GM21360 (cell line): ENCODE measurements at regions not wholly inside any gene's neighbourhood (a gene's known extent, or its start where the extent isn't known, plus 50 kb on each side); places are given as distances from the start of the nearest gene placed in this dataset.
"Not testable (repeated sequence)": the region's sequence is repeated elsewhere in the genome, so short reads cannot be mapped to it uniquely, and the experiment has no call there.

ENCODE experiments used
- ATAC-seq: cut with Tn5 transposase; IDR thresholded peaks from one replicate; pipeline ENCODE4 v1.9.1; 2021; ENCODE audit warnings: mild to moderate bottlenecking, moderate library complexity; ENCODE audit not compliant: unreplicated experiment

DNA sequence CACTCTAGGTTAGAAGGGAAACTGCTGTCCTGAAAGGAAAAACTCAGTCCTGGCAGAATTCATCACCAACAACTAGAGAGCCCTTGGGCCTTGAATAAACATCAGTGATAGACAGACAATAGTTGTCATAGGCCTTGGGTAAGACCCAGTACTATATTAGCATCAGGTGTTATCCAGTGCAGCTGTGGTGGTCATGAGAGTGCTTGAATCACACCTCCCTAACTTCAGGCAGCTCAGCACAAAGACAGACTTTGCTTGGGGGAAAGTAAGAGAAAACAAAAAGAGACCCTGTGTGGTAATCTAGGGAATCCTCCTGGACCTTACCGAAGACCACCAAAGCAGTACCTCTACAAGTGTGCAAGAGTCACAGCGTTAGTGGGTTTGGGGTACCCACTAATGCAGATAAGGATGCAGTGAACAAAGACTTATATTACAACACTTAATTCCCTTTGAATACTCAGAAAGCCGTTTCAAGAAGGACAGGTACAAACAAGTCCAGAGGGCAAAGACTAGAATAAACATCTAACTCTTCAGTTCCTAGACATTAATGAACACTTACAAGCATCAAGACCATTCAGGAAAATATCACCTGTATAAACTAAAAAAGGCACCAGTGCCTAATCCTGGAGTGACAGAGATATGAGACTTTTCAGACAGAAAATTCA is 332.3 kb upstream of the EPHA3 start:
- ATAC-seq, result no peak

- ATAC-seq, result no peak
Measured at GRCh38 chr3:88779482-88779881, 327.9 kb upstream of the EPHA3 start.

- ATAC-seq, result no peak
Measured at GRCh38 chr3:88784925-88785324, 322.5 kb upstream of the EPHA3 start.

- ATAC-seq, result no peak
Measured at GRCh38 chr3:88785841-88786240, 321.6 kb upstream of the EPHA3 start.

DNA sequence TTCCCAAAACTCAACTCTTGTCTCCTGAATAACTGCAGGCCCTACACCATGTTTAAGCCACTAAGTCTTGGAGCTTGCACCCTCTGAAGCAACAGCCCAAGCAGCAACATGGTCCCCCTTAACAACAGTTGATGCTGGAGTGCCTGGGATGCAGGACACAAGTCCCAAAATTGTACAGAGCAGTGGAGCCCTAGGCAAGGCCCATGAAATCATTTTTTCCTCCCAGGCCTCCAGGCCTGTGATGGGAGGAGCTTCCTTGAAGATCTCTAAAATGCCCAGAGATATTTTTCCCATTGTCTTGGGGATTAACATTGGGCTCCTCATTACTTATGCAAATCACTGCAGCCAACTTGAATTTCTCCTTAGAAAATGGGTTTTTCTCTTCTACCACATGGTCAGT is 311.9 kb upstream of the EPHA3 start:
- no peak for ATAC-seq

DNA sequence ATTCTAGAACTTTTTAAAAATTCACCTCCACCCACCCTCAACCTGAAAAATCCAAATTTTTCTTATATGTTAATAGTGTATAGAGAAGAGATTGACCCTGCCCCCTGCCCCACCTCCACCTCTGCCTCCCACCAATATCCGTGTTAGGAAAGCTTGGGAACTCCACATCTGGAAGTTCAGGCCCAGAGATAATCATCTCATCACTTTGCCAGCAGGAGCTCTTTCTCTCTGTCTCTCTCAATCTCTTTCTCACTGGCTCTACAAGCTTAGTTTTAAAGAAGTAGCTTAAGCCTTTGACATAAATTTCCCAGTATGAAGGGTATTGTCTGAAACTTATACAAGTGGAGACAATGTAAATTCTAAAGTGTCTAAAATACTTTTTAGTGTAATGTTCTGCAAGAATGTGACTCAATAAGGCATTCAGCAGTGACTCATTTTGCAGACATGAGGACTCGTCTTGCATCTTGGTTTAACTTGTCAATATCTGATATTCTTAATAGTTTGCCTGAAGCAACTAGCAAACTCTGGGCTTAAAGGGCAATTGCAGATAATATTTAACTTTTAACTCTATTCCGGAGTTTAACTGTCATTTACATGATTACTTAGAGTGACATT is 299.8 kb upstream of the EPHA3 start:
- ATAC-seq, result no peak

DNA sequence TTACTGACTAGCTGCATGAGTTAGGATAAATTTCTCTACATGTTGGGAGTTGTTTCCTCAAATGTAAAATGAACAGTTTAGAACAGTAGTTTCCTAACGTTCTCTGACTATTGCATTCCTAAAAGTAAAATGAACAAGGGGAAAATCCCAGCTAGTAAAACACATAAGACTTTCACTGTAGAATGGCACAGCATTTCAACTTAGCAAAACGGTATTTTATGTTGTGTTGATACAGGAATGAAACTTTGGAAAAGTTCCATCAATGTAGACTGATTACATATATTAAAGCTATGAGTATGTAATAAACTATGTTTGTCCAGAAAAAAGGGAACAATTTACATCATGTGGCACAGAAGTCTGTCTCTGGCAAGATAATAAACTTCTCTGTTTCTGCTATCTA is 297.4 kb upstream of the EPHA3 start:
- no peak for ATAC-seq

DNA sequence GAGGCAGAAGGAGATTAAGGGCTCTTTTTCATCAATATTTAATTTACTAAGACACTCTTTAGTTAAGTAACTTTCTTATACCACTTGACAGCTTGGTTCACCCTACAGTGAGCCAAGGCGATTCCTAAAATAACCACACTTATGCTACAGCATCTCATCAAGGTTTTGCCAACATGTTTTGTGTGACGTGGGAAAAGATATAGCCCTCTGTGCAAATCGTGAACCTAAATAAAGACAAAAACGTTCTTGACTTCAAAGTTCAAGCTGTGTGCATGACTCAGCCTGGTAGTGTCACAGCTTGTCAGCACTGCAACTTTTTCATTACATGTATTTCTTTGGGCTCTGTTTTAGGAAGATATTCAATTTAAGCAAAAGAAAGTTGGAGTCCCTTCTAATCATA is 297.0 kb upstream of the EPHA3 start:
- ATAC-seq, result no peak

- ATAC-seq, result no peak
Measured at GRCh38 chr3:88811096-88811495, 296.3 kb upstream of the EPHA3 start.

DNA sequence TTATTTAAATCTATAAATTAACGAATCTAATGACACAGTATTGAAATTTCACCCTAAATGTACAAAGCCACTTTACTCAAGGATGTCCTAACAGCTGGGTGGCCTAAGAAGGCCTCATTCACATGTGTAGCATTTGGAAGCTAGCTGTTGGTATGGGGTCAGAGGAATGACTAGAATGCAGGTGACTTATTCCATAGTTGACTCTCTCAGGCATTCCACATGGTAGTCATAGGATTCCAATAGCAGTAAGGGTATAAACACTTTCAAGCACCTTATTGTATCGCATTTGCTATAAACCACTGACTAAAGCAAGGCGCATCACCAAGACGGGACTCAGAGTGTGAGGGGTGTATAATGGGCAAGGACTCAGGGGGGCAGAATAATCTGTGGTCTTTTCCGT is 294.8 kb upstream of the EPHA3 start:
- ATAC-seq, result no peak

DNA sequence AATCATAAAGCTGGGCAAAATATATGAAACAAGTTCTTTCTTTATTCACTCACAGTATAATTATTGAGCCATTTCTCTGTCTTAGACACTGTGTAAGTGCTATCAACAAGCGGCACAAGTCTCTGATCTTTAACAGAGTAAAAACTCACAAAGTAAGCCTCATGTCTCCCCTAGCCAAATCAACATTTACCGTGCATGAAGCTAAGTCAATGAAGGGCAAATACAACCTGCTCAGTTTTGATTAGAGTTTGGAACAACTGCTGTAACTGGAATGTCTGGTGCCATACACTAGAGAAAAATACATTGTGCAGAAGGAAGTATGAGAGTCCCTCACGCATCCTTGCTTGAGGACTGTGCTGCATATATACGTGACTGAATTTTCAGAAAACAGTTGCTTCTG is 291.0 kb upstream of the EPHA3 start:
- no peak for ATAC-seq

DNA sequence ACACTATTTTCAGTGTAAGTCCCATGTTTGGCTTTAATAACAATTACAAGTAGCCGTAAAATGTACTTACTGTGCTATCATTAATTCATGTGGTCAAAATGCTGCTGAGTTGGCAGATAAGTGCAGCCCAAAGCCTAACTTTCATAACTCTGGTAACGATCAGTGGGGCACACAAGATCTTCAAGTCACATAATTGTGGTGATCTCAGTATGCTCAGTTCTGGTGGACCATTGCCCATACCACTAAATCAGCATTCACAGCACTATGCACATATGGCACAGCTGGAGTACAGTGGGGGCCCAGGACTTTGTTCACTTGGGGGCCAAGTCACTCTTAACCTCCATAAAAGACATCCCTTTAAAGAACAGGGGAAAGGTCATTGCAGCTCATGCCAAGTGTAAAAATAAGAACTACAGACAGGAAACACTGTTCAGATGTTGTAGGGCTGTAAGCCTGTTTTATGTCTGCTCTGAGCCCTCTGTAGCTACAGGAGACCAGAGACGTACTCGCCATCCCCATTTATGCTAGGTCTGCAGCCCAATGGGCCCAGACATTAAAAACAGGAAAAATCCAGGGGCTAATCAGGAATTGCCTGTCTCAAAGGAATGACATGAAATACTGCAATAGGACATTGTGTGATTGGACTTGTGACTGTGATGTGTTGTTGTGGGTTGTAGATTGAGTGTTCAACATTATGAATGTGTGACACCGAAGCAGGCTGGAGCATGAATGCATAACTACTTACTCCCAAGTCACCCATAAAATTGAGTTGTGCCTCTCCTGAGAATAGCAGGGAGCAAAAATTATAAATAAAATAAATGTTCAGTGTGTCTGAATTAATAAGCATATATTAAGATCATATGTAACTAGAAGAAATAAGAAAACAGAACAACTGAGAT is 282.5 kb upstream of the EPHA3 start:
- ATAC-seq, result no peak

GRCh38 chr3:88828466-88828865 is 279.0 kb upstream of the EPHA3 start:
- no peak for ATAC-seq

GRCh38 chr3:88852606-88853005 is 254.8 kb upstream of the EPHA3 start:
- no peak for ATAC-seq

DNA sequence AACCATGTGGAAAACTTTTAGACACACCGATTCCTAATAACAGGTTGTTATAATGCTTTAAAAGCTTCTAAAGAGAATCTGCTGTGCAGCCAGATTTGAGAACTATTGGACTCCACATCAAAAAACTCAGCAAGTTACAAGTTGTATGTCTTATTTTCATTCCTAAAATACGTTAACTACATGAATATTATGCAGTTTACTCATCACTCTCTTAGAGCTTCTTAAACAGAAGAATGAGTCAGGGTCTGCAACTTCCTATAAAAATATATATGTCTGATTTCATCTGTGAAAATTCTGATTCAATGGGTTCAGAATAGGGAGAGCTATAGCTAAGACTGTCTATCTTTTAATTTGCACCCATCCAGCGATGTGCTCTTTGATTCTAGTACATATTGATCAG is 244.2 kb upstream of the EPHA3 start:
- no peak for ATAC-seq

DNA sequence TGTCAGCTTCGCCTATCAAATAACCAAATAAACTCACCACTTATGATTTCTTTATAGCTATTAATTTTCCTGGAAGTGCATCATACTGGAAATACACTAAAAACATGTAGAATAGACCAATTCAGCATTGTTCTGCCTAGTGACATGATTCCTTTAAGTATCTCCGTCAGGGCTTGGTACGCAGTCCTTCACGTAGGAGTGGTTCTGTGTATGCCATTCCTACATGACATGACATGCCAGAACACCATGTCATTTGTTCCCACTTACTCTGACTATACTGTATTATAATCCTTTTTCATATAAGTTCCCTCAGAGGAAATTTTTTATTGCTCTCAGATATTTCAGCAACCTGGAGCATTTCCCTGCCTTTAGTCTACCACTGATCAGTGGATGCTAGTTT is 230.7 kb upstream of the EPHA3 start:
- ATAC-seq, result no peak

DNA sequence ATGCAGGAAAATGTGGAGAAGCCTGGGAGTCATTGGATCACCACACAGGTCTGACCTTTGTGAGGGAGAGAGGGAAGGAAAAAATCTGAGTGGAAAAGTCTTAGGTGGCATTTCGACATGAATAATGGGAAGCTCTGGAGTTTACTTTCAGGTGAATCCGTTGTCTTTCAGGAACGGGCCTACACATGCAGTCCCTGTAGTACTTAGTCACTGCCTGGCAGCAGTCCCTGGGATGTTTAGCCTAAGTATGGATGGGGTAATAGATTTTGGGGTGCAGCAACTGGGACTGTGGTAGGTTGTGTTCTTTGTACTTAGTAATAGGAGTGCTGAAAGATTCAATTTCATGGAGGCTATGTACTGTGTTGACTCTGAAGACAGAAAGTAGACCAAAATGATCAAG is 227.5 kb upstream of the EPHA3 start:
- no peak for ATAC-seq

- no peak for ATAC-seq
Measured at GRCh38 chr3:88882121-88882520, 225.3 kb upstream of the EPHA3 start.

GRCh38 chr3:88886624-88887023 is 220.8 kb upstream of the EPHA3 start:
- not testable (repeated sequence) for ATAC-seq

- ATAC-seq, result no peak
Measured at GRCh38 chr3:88896026-88896425, 211.4 kb upstream of the EPHA3 start.

DNA sequence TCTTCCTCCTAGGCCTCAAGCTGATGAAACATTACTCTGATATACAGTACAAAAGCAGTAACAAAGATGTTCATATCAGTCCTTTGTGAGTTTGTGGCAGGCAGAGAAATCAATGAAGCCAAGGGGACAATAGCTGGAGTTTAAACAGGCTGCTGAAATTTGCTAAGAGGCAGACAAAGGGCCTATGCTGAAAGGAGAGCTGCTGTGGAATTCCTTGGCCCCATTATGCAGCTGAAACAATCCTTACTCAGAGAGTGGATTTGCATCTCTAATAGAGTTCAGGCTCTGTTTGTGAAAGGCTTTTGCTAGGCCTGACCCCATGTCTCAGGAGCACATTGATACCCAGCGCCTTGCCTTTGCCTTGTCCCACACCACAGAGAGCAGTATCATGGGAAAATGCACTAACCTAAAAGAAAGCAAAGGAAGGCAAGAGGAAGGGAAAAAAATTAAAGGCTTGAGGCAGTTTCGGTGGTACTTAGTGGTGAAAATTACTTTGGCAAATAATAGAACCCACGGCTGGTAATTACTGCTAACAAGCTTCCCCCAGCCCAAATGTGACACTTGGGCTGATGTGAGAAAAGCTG is 195.0 kb upstream of the EPHA3 start:
- ATAC-seq, result no peak

DNA sequence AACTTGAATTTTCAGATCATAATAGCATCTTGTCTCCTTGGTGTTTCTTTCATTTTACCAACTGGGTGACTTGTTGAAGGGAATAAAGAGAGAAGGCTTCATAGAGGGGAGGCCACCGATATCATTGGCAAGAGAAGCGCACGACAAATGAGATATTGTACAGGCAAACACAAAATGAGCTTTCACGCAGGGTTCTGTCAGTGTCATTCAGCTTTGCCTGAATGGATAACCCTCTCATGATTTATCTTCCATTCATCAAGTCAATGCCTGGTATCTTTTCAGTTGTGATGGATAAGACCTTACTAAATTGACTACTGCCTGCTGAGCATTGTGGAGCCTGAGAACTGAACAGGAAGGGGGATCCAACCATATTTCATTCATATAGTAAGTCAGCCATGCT is 188.6 kb upstream of the EPHA3 start:
- ATAC-seq, result no peak
